H1 (cell line): ENCODE measurements at regions not wholly inside any gene's neighbourhood (a gene's known extent, or its start where the extent isn't known, plus 50 kb on each side); places are given as distances from the start of the nearest gene placed in this dataset.

Experiments
- CTCF ChIA-PET: fragments of 300-600 bp; sonication (Branson Sonifier 250); formaldehyde crosslinking; loops from one replicate; lab custom pipeline; 2021; ENCODE audit not compliant: partially characterized antibody; lab: Charles Lee
- POLR2A ChIA-PET: fragments of 300-600 bp; sonication (Branson Sonifier 250); formaldehyde crosslinking; loops from one replicate; lab custom pipeline; 2021; ENCODE audit warnings: inconsistent platforms; ENCODE audit not compliant: partially characterized antibody; lab: Charles Lee
- DNase-seq, 2 experiments: peaks; one replicate each; pipeline versions ENCODE4 v3.0.0 to v3.0.0-alpha.2; 2010 to 2022; ENCODE audit warnings: low spot score in 2 of 2, low read depth in 1 of 2, mixed read lengths in 1 of 2
- FAIRE-seq: peaks from 2 replicates; lab custom pipeline; 2011; peaks lifted over from hg19 to GRCh38; lab: Jason Lieb, UNC
- H2AFZ ChIP-seq: 2 replicates; pipeline ENCODE4 v1.8.1; 2012; ENCODE audit warnings: low read length, inconsistent platforms
- H2AK5ac ChIP-seq: 2 replicates; pipeline ENCODE4 v1.6.1; 2013; ENCODE audit warnings: low read depth, low read length
- H2BK120ac ChIP-seq: replicated peaks from 2 replicates; pipeline ENCODE3; 2013; ENCODE audit warnings: low read depth, low read length, inconsistent platforms
- H2BK12ac ChIP-seq: 2 replicates; pipeline ENCODE4 v1.6.1; 2013; ENCODE audit warnings: low read depth, low read length
- H2BK15ac ChIP-seq: 2 replicates; pipeline ENCODE4 v1.6.1; 2013; ENCODE audit warnings: low read length
- H2BK20ac ChIP-seq: 2 replicates; pipeline ENCODE4 v1.6.1; 2013; ENCODE audit warnings: low read length
- H2BK5ac ChIP-seq: 2 replicates; pipeline ENCODE4 v1.6.1; 2013; ENCODE audit warnings: low read depth, low read length
- H3K14ac ChIP-seq: 2 replicates; pipeline ENCODE4 v1.6.1; 2013; ENCODE audit warnings: inconsistent platforms; ENCODE audit not compliant: insufficient read length
- H3K18ac ChIP-seq: 2 replicates; pipeline ENCODE4 v1.6.1; 2013; ENCODE audit warnings: low read length; ENCODE audit errors: extremely low read depth
- H3K23ac ChIP-seq: 2 replicates; pipeline ENCODE4 v1.6.1; 2013; ENCODE audit warnings: inconsistent platforms; ENCODE audit not compliant: insufficient read length
- H3K23me2 ChIP-seq: 2 replicates; pipeline ENCODE4 v1.6.1; 2013; ENCODE audit warnings: low read depth, low read length
- H3K27ac ChIP-seq: 2 replicates; pipeline ENCODE4 v1.6.1; 2011; ENCODE audit warnings: low read depth, low read length, inconsistent platforms
- H3K27me3 ChIP-seq, 4 experiments: replicated peaks in 1 of 4; 1 replicate in 1 of 4; 2 replicates in 3 of 4; pipeline versions ENCODE4 v1.6.1 to v1.8.1; 2011 to 2013; ENCODE audit warnings: low read length in 3 of 4, mild to moderate bottlenecking in 3 of 4, inconsistent platforms in 2 of 4, mixed read lengths in 2 of 4, moderate library complexity in 1 of 4; ENCODE audit not compliant: control insufficient read depth in 3 of 4, insufficient read depth in 3 of 4; ENCODE audit errors: extremely low read depth in 1 of 4
- H3K36me3 ChIP-seq, 4 experiments: 2 replicates each; pipeline versions ENCODE4 v1.6.1 to v1.8.1; 2011 to 2013; ENCODE audit warnings: mild to moderate bottlenecking in 4 of 4, low read length in 3 of 4, moderate library complexity in 2 of 4, control low read depth in 1 of 4, inconsistent platforms in 1 of 4; ENCODE audit not compliant: insufficient read depth in 4 of 4, control insufficient read depth in 2 of 4
- H3K4ac ChIP-seq: replicated peaks from 2 replicates; pipeline ENCODE3; 2013; ENCODE audit warnings: low read length, low read depth, mixed read lengths, inconsistent platforms; ENCODE audit not compliant: insufficient read length
- H3K4me1 ChIP-seq, 4 experiments: replicated peaks in 1 of 4; 1 replicate in 1 of 4; 2 replicates in 3 of 4; pipeline versions ENCODE4 v1.6.1 to v1.8.1; 2011 to 2013; ENCODE audit warnings: low read length in 3 of 4, inconsistent platforms in 2 of 4, mixed read lengths in 1 of 4; ENCODE audit not compliant: insufficient read depth in 4 of 4, control insufficient read depth in 3 of 4
- H3K4me2 ChIP-seq, 2 experiments: 2 replicates each; pipeline versions ENCODE4 v1.6.1 to v1.8.1; 2011 to 2013; ENCODE audit warnings: low read depth in 2 of 2, low read length in 2 of 2, control low read depth in 1 of 2, inconsistent platforms in 1 of 2, mild to moderate bottlenecking in 1 of 2; ENCODE audit not compliant: insufficient read depth in 1 of 2
- H3K4me3 ChIP-seq, 4 experiments: fragments of 200-600, 300-600 bp in 1 of 4; sonication (generic), shearing (Covaris generic), sonication (Bioruptor Twin) in 1 of 4; 2 replicates each; pipeline versions ENCODE4 v1.5.1 to v1.8.1; 2011 to 2016; ENCODE audit warnings: low read length in 4 of 4, low read depth in 3 of 4, control low read depth in 2 of 4, inconsistent platforms in 2 of 4, mild to moderate bottlenecking in 2 of 4, mixed read lengths in 1 of 4, moderate library complexity in 1 of 4; ENCODE audit not compliant: insufficient read depth in 2 of 4; ENCODE audit errors: extremely low read depth in 1 of 4
- H3K56ac ChIP-seq: replicated peaks from 2 replicates; pipeline ENCODE3; 2013; ENCODE audit warnings: low read depth, mild to moderate bottlenecking, mixed read lengths, low read length, inconsistent platforms; ENCODE audit not compliant: insufficient read length
- H3K79me1 ChIP-seq: 2 replicates; pipeline ENCODE4 v1.6.1; 2013; ENCODE audit warnings: low read depth, low read length, control low read depth
- H3K79me2 ChIP-seq, 2 experiments: 2 replicates each; pipeline versions ENCODE4 v1.6.1 to v1.8.1; 2012 to 2013; ENCODE audit warnings: low read length in 2 of 2, mild to moderate bottlenecking in 2 of 2, inconsistent platforms in 1 of 2; ENCODE audit not compliant: insufficient read depth in 2 of 2, control insufficient read depth in 1 of 2
- H3K9ac ChIP-seq, 4 experiments: replicated peaks in 1 of 4; 1 replicate in 1 of 4; 2 replicates in 3 of 4; pipeline versions ENCODE4 v1.6.1 to v1.8.1; 2011 to 2013; ENCODE audit warnings: low read depth in 3 of 4, low read length in 3 of 4, control low read depth in 2 of 4, mild to moderate bottlenecking in 2 of 4, moderate library complexity in 2 of 4, inconsistent platforms in 1 of 4; ENCODE audit errors: extremely low read depth in 1 of 4
- H3K9me3 ChIP-seq, 2 experiments: 2 replicates each; pipeline versions ENCODE4 v1.6.1 to v1.8.1; 2012 to 2013; ENCODE audit warnings: mild to moderate bottlenecking in 2 of 2, moderate library complexity in 2 of 2, control low read depth in 1 of 2, inconsistent platforms in 1 of 2, low read depth in 1 of 2, low read length in 1 of 2, mixed read lengths in 1 of 2; ENCODE audit not compliant: insufficient read depth in 2 of 2
- H4K20me1 ChIP-seq, 2 experiments: replicated peaks in 1 of 2; 2 replicates each; pipeline versions ENCODE3 to v1.8.1; 2011 to 2013; ENCODE audit warnings: inconsistent platforms in 2 of 2, low read length in 2 of 2, mild to moderate bottlenecking in 1 of 2; ENCODE audit not compliant: insufficient read depth in 2 of 2, control insufficient read depth in 1 of 2
- H4K5ac ChIP-seq: 2 replicates; pipeline ENCODE4 v1.6.1; 2013; ENCODE audit warnings: low read length, low read depth, mixed read lengths, inconsistent platforms; ENCODE audit not compliant: insufficient read length
- H4K8ac ChIP-seq: 2 replicates; pipeline ENCODE4 v1.8.0; 2013; ENCODE audit warnings: mild to moderate bottlenecking, moderate library complexity, low read length, inconsistent platforms; ENCODE audit not compliant: insufficient read depth; ENCODE audit errors: extremely low read depth
- H4K91ac ChIP-seq: replicated peaks from 2 replicates; pipeline ENCODE3; 2013; ENCODE audit warnings: low read length, mixed read lengths, inconsistent platforms; ENCODE audit not compliant: insufficient read length
- BRCA1 ChIP-seq: IDR thresholded peaks from 2 replicates; pipeline ENCODE4 v1.6.1; 2012; ENCODE audit warnings: low read depth, low read length, improper control_type of control experiment
- POLR2AphosphoS5 ChIP-seq: IDR thresholded peaks from 2 replicates; pipeline ENCODE4 v1.6.1; 2011; ENCODE audit warnings: low read depth, low read length
- SIN3A ChIP-seq, 2 experiments: IDR thresholded peaks in 1 of 2; conservative IDR thresholded peaks in 1 of 2; 2 replicates each; pipeline ENCODE4 v1.6.1; 2011 to 2012; ENCODE audit warnings: low read length in 2 of 2, improper control_type of control experiment in 1 of 2, low read depth in 1 of 2, mild to moderate bottlenecking in 1 of 2
- SRF ChIP-seq: IDR thresholded peaks from 2 replicates; pipeline ENCODE4 v1.6.1; 2011; ENCODE audit warnings: mild to moderate bottlenecking, low read depth, low read length, moderate library complexity
- WGBS, 2 experiments: shearing (Covaris generic) in 1 of 2; methylation state at CpG; one replicate each; pipeline versions ENCODE4 v1.1.6 to v1.1.7; 2013 to 2015; ENCODE audit warnings: low lambda C conversion rate in 2 of 2, mixed read lengths in 2 of 2, inconsistent platforms in 1 of 2, low coverage in 1 of 2, missing lambda C conversion rate in 1 of 2; ENCODE audit not compliant: insufficient replicate concordance in 2 of 2, insufficient coverage in 1 of 2, insufficient read length in 1 of 2; ENCODE audit errors: extremely low coverage in 1 of 2, missing lambda C conversion rate in 1 of 2; 5-methylcytosine and 5-hydroxymethylcytosine counted together

DNA sequence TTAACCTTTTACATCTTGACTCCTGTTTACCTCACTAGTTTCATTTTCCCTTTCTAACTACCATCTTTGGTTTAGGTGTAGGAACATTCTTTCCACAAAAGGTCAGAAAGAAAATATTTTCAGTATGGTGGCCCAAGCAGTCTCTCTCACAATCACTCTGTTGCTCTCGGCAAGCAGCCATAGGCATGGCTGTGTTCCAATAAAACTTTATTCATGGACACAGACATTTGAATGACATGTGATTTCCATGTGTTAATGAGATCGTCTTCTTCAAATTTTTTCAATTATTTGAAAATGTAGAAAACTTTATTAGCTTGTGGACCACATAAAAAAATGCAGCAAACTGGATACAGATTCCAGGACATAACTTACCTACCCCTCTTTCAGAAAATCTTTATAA is 109.7 kb upstream of the CNTNAP5 start:
- DNase-seq (no peak), FAIRE-seq (no peak)
- Histone ChIP-seq H3K79me2 (no peaks in the 10 kb centered on the region), H3K79me1 (no peaks in the 10 kb centered on the region), H3K4me2 (no peak overlapping the region), H2BK20ac (no peak overlapping the region), H3K4me3 (no peak overlapping the region), H2BK5ac (no peak overlapping the region), H3K27ac (no peak overlapping the region), H3K14ac (no peak overlapping the region), H2BK12ac (no peak overlapping the region), H2AK5ac (no peak overlapping the region), H4K91ac (no peak overlapping the region), H3K9ac (no peak overlapping the region), H3K23ac (no peak overlapping the region), H3K56ac (no peak overlapping the region), H4K20me1 (no peaks in the 10 kb centered on the region), H3K4ac (no peak overlapping the region), H2BK15ac (no peak overlapping the region), H3K9me3 (no peaks in the 10 kb centered on the region), H3K18ac (no peak overlapping the region), H4K5ac (no peak overlapping the region), H3K27me3 (no peaks in the 10 kb centered on the region), H4K8ac (no peak overlapping the region), H3K36me3 (no peaks in the 10 kb centered on the region), H2BK120ac (no peak overlapping the region), H2AFZ (no peak overlapping the region), H3K4me1 (no peaks in the 10 kb centered on the region), H3K23me2 (no peaks in the 10 kb centered on the region)
- ChIA-PET CTCF (no interaction called here), POLR2A (no interaction called here)
- 97% methylated on average over 2 of the region's 2 CpGs; no CpG with 5 or more reads in 1 of the 2 experiments for WGBS, 2 experiments
- TF ChIP-seq SIN3A (conservative IDR thresholded peaks at IDR 0.05 in 1 of 2, IDR thresholded peaks at IDR 0.05 in 1 of 2; ENCODE audit: low read depth in 1 of 2, low read length in 2 of 2) (no peak), SRF (no peak), POLR2AphosphoS5 (no peak), BRCA1 (no peak)
